NCI-H146 treated with DMSO at 0.1 percent for 48 hours (cell line): ENCODE measurements at regions not wholly inside any gene's neighbourhood (a gene's known extent, or its start where the extent isn't known, plus 50 kb on each side); places are given as distances from the start of the nearest gene placed in this dataset.

ENCODE experiments used
- DNase-seq: peaks from one replicate; lab custom pipeline; 2025; ENCODE audit not compliant: unreplicated experiment; lab: John Stamatoyannopoulos, UW

DNA sequence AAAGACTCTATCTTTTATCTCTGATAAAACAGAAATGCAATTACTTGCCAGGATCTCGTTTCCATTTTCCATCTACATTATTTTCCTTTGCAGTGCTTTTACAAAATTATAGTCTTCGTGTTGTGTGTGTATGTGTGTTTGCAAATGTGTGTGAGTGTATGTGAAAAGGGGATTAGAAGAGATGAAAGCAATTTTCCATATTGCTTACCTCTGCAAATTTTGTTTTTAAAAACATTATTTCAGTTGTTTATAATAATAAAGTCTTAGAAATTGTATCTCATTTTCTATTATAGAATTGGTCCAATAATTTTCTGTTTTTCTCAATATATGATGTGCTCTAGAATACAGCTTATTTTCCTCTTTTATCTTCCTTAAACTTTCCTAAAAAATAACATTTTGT lies 421.3 kb upstream of the ANKRD30A start:
- DNase-seq: no peak

DNA sequence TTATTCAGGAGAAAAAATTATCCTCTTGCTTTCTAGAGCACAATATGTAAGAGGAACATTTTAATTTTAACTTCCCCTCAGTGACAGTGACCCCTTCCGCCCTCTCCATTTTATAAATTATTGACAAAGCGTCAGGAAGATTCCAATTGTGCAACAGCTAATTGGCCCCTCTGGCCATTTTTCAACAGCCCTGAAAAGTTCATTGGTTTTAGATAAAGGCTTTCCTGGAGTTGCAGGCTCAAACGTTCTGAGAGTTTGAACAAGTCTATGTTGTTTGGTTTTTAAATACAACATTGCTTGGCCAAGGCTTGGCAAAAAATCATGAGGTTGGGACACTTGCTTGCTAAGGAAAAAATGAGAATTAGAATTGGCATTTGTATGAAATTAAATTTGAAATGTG lies 422.2 kb upstream of the ANKRD30A start:
- no peak for DNase-seq

DNA sequence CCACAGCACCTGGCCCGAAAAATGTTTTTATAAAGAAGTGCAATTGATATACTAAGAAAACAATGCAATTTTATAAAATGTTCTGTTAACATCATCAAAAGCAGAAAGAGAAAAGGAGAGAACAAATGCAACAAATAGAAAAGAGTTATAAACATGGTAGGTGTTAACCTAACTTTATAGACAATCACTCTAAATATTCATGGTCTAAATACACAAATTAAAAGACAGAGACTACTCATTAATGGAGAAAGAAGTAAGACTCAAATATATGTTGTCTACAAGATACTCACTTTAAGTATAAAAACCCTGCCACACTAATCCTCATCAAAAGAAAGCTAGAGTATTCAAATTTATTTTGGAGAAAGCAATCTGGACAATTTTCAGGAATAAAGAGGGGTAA lies 425.3 kb upstream of the ANKRD30A start:
- no peak for DNase-seq

DNA sequence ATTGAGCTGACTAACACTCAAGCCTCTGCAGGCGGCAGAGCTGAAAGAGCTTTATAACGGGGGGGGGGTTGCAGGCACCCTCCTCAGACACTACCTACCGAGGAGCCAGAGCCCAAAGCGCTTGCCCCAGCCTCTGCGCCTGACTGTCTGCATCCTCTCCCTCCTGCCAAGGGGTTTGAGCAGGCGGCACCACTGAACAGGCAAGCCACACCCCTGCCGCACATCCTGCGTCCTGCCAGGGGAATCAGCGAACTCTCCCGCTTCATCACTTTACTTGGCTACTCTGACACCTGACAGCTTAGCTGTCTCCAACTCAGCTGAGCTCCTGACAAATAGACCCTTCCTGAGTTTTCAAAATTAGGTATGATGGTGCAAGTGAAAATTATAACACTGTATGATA lies 432.6 kb upstream of the ANKRD30A start:
- DNase-seq: no peak

DNA sequence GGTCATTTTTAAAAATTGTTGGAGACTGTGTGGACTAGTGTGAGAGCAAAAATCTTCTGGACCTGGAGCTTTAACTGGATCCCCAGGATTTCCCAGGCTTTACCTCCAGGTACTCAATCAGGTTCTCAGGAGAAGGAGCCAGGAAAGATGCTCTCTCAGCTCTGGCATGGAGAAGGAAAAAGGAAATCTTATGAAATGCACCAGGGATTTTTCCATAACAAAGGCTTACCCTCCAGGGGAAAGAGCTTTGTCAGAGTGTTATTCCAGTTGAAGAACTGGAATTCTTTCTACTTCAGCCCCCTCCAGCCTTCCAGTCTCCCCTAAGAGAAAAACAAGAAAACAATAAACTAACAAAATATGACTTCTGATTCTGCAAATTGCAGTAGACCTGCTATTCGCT lies 436.7 kb upstream of the ANKRD30A start:
- DNase-seq: no peak

DNA sequence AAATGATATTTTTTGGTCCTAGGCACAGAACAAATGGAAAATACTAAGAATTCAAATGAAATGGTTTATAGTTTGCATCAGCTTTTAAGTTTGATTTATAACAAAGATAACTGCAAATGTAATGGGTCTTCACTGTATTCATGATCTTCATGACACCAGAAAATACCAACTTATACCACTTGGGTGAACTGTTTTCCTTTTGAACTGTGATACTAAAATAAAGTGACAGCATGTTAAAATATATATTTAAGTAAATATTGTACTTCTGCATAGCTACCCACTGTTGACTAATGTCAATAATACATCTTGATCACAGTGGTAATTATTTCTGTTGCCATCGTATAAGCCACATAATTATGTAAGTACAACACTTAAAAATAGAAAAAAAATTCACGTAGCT lies 442.0 kb upstream of the ANKRD30A start:
- no peak for DNase-seq

DNA sequence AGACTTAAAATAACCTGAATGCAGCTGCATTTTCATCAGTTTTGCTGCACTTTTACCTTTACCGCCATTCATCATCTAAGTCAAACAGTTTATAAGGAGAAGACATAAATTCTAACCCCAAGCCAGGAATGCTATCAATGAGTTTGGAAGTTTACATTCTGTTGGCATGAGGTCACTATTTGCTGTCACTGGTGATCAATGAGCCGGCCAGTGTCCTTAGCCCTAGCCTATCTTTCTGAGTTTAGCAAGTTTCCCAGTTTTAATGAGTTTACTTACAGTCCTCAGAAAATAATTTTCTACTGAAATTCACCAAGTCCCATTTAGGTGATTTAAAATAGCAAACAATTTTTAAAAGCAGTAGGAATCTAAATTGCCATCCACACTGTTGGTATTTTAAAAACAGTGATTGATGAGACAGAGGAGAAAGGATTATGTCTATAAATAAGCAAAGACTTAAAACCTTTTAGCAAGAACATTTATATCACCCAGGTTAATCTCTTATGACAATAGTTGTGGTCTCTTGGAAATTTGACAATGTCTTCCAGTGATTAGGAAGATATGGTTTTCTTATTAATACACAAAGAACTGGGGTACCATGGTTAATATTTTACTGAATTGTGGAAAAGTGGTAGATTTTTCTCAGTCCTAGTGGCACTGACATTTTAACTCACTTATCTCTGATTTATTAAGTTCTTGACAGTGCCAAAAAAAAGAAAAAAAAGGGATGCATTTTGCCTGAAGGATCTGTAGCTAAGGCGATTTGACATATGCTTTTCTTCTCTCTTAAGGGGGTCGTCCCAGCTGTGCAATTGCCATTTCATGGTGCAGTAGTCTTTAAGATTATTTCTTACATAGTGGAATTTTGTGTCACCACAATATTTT lies 443.4 kb upstream of the ANKRD30A start:
- DNase-seq: no peak

DNA sequence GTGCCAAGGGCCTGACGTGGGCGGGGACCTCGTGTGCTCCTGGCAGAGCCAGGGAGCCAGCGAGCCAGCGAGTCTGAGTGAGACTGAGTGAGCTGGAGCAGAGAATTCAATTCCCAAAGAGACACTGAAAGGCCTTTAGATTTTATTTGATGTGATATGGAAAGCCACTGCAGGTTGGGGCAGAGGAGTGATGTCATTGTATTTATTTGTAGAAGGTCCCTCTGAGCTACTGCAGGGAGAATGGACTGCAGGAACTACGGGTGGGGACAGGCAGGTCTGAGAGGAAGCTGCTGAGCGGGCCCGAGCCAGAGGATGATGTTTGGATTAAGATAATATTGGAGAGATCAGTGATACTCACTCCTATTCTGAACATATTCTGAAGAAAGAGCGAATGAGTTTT lies 445.8 kb upstream of the ANKRD30A start:
- no peak for DNase-seq

DNA sequence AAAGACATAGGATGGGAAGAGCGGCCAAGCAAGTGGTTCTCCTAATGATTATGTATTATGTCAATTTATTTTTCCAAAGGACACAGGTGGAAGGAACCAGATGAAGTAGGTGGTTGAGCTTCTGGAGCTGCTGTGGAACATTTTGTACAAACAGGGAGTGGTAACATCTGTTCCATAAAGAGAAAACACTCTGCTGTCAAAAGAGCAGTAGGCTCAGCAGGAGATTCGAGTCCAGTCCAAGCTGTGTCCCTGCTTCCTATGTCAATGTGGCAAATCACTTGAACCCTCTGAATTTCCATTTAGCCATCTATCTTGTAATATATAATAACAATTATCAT lies 448.0 kb upstream of the ANKRD30A start:
- no peak for DNase-seq

DNA sequence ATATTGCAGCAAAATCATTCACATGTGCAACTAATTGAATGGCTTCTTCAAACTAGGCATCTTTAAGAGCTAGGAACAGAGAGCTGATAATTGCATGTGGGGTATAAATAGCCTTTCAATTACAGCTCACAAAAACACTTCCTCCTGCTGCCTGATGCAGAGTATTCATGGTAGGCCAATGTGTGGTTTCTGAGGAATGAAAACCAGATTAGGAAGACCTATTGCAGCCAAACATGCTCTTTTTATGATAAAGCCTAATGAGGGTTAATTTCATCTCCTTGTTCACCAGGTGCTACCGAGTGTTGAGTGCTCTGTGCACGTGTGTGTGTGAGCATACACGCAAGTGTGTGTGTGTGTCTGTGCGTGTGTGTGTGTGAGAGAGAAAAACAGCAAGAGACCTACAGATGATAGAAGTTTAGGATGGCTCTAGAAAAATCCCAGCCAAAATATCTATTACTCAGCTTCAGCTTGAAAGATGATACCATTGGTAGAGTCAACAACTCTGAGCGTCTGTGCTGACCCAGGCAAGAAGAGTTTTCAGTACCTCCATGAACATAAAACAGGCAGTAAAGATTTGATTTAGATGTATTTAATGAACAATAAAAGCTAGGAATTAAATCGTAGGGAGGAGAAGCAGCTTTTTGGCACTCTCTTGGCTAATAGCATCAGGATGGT lies 448.5 kb upstream of the ANKRD30A start:
- no peak for DNase-seq

DNA sequence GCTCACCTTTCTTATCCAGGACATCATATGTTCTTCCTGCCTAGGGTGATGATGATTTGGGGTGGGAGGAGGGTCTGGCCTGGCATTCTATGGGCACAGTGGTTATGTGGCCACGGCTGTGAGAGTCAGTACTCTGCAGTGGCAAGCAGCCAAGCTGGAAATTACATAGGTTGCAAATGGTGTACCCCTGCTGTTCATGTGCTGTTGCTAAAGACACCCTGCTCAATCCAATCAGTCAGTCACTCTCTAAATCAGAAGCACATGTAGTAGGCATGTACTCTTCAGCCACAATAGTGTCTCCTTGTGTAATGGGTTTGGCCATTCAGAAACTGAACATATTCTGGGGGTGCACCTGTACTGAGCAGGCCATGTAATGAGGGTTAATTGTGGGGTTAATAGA lies 449.1 kb upstream of the ANKRD30A start:
- no peak for DNase-seq

DNA sequence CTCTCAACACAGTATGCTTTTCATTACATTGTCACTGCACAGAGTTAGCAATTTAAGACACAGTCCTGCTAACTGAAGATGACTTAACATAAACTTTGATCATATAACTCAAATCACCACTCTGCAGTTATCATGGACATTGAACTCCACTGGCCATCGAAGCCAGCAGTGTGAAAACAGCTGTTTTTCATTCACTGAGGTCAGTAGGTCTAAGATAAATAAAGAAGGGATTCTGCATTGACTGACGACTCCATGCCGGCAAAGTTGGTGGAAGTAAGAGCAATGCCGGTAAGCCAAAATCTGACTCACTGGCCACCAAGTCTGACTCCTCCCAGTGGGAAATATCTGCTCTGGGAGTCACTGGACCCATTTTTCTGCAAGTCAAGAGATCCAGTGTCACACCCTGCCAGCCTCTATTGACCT lies 449.9 kb upstream of the ANKRD30A start:
- DNase-seq: no peak

DNA sequence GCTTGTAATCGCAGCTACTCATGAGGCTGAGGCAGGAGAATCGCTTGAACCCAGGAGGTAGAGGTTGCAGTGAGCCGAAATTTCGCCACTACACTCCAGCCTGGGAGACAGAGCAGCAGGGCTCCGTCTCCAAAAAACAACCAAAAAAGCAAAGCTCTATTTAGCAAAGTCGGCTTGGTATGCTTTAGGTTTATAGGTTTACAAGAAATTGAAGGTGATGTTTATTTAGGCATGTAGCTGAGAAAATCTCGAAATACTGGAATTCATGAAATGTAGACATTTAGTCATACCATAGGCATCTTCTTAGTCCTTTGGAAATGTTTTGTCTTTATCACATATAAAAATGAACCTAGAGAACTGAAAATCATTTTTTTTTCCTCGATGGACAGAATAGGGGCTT lies 453.8 kb upstream of the ANKRD30A start:
- DNase-seq: no peak

DNA sequence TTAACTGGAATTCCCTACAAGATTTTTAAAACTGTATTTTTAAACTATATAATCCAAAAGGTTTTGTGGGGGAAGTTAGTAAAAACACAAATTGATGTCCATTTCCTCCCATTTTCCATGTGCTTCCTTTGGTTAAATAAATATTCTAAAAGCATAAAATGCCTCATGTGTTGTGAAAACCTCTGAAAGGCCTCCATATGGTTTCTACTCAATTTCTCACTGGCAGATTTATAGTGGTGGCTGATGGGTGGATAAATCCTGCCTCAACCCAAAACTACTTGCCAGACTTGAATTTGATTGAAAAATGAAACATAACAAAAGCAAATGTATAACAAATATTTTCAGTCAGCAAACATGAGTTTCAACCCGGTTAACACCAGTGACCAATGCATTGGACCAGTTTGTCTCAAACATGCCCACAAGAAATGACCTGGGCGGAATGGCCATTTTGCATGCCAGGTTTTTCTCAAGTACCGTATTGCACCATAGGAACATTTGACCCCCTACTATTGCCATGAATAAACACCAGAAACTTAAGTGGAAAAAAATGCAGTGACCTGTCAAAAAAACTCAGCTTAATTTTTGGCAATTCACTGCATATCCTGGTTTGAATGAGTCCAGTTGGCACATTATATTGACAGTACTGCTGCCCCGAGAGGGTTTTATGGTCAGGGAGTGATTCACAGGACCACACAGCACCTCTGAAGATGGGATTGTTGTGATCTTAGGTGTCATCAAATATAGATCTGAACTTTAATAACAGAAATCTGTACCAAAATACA lies 454.6 kb upstream of the ANKRD30A start:
- no peak for DNase-seq

DNA sequence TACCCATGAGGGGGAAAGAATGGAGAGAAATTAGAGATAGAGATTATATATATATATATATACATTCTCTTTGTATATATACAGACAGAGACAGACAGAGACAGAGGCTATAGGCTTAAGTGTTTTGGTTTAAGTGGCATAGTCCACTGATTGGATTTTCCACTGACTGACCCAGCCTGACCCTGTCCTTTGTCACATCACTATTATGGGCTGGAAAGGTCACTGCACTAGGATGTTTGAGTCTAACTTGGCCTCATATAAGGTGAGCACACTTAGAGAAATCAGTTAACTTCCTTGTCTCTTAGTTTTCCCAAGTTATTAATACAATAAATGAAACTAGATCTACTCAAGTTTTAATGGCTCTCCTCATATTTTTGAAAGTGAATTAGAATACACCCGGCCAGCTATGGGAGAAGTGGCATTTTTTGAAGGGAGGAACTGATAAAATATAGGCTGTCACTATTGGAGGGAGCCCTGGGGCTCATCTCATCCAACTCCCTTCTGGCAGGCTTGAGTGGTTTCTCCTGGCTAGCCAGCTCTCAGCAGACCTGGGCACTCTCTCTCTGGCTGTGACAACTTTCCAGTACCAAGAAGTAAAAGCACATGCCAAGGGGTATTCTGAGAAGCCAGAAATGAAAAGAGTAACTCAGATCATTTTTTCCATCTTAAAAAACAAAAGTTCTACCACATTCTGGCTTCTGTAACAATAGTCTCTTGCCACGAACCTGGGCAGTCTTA lies 455.6 kb upstream of the ANKRD30A start:
- no peak for DNase-seq

DNA sequence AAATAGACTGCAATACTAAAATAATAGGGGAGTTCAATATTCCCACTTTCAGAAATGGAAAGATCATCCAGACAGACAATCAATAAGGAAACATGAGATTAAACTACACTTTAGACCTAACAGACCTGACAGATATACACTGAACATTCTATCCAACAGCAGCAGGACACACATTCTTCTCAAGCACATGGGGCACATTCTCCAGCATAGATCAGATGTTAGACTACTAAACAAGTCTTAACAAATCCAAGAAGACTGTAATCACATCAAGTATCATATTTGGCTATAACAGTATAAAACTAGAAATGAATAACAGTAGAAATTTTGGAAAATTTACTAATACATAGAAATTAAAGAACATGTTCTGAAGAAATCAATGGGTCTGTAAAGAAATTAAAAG lies 458.9 kb upstream of the ANKRD30A start:
- no peak for DNase-seq

DNA sequence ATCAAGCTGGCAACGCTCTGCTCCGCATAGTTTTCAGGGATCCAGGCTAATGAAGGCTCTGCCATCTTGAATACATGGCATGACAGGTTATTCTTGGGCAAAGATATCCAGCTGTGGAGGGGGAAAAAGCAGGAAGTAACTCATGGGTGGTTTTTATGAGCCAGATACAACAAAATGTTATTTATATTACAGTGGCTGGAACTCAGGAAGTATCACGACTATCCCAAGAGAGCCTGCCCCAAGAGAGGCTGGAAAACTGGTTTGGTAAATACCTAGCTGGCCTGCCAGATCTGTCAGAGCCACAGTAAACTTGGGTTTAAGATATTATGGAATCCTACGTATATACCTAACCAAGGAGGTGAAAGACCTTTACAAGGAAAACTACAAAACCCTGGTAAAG lies 462.8 kb upstream of the ANKRD30A start:
- DNase-seq: no peak

DNA sequence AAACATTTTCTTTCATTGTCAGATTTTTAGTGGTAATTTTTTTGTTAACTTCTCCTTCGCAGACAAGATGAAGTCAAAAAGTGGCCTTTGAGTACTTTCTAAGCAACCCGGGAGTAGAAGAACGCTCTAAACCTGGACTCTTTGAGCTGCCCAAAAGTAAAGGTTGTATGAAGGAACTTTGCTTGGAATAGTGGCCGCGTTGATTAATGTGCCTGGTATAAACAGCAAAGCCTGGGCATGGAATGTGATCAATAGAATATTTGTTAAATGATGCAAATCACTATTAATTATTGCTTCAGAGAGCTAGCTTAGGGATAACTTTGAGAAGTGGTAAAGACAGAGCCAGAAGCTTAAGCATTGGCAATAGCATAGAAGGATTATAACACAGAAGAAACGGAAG lies 475.1 kb upstream of the ANKRD30A start:
- DNase-seq: no peak

DNA sequence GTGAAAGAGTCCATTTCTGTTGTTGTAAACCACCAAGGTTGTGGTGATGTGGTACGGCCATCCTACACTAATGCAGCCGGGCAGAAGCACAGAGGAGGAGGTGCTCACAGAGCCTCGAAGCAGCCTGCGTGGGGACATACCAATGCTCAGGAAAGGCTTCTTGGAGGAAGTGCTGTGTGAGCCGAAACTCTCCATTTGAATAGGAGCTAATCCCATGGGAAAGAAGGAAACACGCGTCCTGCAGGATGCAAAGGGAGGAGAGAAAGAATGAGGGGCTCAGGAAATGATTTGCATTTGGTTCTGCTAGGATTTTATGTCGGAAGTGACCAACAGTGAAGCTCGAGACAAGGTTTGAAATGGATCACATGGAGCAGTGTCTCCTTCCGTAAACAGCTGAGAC lies 477.9 kb upstream of the ANKRD30A start:
- DNase-seq: no peak

DNA sequence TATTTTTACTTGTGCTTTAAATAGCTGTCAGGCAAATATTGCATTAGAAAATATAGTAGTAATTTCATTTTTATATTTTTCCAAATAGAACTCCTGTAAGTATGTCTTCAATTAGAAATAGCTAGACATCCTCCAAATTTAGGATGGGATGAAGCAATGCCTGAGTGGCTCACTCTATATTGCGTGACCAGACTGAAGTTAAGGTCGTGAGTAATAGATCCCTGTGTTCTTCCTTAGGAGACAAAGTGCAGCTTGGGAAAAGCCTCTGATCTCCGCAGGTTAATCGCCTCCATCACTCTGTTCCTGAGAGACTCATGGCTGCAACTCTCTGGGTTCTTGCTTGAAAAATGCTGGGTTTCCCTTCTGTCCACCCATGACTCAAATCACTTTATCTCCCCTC lies 484.8 kb upstream of the ANKRD30A start:
- no peak for DNase-seq

DNA sequence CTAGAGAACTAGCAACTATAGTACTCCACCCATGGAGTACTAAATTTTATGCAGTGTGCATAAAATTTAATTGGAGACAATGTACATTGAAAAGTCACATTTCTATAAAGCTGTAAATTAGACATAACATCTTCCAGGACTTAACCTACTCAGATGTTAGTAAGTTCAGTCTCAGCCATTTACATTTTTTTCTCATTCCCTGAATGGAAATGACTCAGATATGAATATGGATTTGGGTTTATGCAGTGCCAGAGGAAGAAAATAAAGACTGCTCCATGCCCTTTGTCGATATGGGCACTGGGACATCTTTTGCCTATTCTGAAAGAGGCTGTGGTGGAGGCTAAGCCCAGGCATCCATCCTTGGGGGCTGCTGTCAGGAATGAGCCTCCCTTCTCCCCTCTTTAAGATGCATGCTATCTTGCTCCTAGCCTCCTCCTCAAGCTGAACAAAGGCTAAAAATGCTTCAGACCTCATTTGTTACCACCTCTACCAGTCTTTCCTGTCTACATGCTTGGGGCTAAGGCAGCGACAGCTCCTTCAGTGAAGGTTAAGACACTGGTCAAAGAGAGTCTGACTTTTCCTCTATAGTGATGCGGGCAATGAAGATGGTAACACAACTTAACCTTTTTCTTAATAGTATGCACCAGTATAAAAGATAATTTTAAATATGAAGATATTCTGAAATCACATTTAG lies 486.8 kb upstream of the ANKRD30A start:
- no peak for DNase-seq
